ENCODE measurements at regions not wholly inside any gene's neighbourhood (a gene's known extent, or its start where the extent isn't known, plus 50 kb on each side); places are given as distances from the start of the nearest gene placed in this dataset.

- TF ChIP-seq, protein P1, sequence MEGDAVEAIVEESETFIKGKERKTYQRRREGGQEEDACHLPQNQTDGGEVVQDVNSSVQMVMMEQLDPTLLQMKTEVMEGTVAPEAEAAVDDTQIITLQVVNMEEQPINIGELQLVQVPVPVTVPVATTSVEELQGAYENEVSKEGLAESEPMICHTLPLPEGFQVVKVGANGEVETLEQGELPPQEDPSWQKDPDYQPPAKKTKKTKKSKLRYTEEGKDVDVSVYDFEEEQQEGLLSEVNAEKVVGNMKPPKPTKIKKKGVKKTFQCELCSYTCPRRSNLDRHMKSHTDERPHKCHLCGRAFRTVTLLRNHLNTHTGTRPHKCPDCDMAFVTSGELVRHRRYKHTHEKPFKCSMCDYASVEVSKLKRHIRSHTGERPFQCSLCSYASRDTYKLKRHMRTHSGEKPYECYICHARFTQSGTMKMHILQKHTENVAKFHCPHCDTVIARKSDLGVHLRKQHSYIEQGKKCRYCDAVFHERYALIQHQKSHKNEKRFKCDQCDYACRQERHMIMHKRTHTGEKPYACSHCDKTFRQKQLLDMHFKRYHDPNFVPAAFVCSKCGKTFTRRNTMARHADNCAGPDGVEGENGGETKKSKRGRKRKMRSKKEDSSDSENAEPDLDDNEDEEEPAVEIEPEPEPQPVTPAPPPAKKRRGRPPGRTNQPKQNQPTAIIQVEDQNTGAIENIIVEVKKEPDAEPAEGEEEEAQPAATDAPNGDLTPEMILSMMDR (IDR thresholded peaks at IDR 0.05) = no peak
- no peak for TF ChIP-seq TAF1 (IDR thresholded peaks at IDR 0.05; ENCODE audit: borderline replicate concordance, low read depth, low read length)
- no peak for TF ChIP-seq GATA2 (CRISPR knock-in tag; IDR thresholded peaks at IDR 0.05)
- no peak for TF ChIP-seq GABPA (IDR thresholded peaks at IDR 0.05; ENCODE audit: low read depth)
- TF ChIP-seq TEAD4 (IDR thresholded peaks at IDR 0.05; ENCODE audit: borderline replicate concordance, insufficient read depth) = no peak
- TF ChIP-seq JUND (IDR thresholded peaks at IDR 0.05) = no peak
- TF ChIP-seq EP300 (IDR thresholded peaks at IDR 0.05; ENCODE audit: borderline replicate concordance in 1 of 2, low read depth in 1 of 2, low read length in 1 of 2) = no peak
- TF ChIP-seq SIN3A (IDR thresholded peaks at IDR 0.05; ENCODE audit: borderline replicate concordance, low read depth, low read length) = no peak
- TF ChIP-seq RAD21 (IDR thresholded peaks at IDR 0.05; ENCODE audit: low read length) = no peak
- TF ChIP-seq EZH2phosphoT487 (IDR thresholded peaks at IDR 0.05; ENCODE audit: borderline replicate concordance, low read depth) = no peak
- TF ChIP-seq YY1 (IDR thresholded peaks at IDR 0.05; ENCODE audit: low read depth) = no peak
- no peak for TF ChIP-seq POLR2AphosphoS5 (IDR thresholded peaks at IDR 0.05; ENCODE audit: low read depth, low read length)
- no peak for TF ChIP-seq USF1 (IDR thresholded peaks at IDR 0.05; ENCODE audit: borderline replicate concordance, low read depth)
These were observed 293.8 kb downstream of the BUD13 start for GRCh38 chr11:116478669-116479668.

Data from SK-N-SH (cell line).